ENCODE measurements at regions not wholly inside any gene's neighbourhood (a gene's known extent, or its start where the extent isn't known, plus 50 kb on each side); places are given as distances from the start of the nearest gene placed in this dataset.

DNA sequence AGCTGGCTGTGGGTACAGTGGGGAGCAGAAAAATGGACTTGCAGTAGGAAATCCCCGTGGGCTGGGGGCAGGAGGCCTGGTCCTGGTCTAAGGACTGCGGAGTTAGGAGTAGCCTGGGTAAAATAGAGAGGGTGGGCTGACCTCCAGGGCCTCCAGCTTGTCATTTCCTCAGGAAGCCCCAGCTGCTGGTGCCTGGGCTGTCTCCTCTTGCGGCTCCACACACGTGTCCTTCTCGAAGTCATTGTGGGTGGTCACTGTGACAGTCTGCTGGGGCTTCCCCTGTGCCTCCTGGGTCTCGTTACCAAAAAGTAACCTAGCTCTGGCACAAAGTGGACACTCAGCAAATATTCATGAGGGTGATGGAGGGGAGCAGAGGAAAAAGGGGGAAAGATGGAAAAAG lies 259.7 kb downstream of the FGF9 start:
- WGBS (ENCODE audit: insufficient coverage, low coverage, missing lambda C conversion rate) = 0% methylated on average over 4 of the region's 6 CpGs
- no peak for ATAC-seq
- no peak for FAIRE-seq
- TF ChIP-seq, protein P1, sequence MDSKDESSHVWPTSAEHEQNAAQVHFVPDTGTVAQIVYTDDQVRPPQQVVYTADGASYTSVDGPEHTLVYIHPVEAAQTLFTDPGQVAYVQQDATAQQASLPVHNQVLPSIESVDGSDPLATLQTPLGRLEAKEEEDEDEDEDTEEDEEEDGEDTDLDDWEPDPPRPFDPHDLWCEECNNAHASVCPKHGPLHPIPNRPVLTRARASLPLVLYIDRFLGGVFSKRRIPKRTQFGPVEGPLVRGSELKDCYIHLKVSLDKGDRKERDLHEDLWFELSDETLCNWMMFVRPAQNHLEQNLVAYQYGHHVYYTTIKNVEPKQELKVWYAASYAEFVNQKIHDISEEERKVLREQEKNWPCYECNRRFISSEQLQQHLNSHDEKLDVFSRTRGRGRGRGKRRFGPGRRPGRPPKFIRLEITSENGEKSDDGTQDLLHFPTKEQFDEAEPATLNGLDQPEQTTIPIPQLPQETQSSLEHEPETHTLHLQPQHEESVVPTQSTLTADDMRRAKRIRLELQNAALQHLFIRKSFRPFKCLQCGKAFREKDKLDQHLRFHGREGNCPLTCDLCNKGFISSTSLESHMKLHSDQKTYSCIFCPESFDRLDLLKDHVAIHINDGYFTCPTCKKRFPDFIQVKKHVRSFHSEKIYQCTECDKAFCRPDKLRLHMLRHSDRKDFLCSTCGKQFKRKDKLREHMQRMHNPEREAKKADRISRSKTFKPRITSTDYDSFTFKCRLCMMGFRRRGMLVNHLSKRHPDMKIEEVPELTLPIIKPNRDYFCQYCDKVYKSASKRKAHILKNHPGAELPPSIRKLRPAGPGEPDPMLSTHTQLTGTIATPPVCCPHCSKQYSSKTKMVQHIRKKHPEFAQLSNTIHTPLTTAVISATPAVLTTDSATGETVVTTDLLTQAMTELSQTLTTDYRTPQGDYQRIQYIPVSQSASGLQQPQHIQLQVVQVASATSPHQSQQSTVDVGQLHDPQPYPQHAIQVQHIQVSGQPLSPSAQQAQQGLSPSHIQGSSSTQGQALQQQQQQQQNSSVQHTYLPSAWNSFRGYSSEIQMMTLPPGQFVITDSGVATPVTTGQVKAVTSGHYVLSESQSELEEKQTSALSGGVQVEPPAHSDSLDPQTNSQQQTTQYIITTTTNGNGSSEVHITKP (IDR thresholded peaks at IDR 0.05; ENCODE audit: partially characterized antibody) = no peak
- TF ChIP-seq KLF1 (tag; IDR thresholded peaks at IDR 0.05) = no peak
- no peak for TF ChIP-seq STAT5A (IDR thresholded peaks at IDR 0.05; ENCODE audit: borderline replicate concordance, low read length)
- TF ChIP-seq, protein P2, sequence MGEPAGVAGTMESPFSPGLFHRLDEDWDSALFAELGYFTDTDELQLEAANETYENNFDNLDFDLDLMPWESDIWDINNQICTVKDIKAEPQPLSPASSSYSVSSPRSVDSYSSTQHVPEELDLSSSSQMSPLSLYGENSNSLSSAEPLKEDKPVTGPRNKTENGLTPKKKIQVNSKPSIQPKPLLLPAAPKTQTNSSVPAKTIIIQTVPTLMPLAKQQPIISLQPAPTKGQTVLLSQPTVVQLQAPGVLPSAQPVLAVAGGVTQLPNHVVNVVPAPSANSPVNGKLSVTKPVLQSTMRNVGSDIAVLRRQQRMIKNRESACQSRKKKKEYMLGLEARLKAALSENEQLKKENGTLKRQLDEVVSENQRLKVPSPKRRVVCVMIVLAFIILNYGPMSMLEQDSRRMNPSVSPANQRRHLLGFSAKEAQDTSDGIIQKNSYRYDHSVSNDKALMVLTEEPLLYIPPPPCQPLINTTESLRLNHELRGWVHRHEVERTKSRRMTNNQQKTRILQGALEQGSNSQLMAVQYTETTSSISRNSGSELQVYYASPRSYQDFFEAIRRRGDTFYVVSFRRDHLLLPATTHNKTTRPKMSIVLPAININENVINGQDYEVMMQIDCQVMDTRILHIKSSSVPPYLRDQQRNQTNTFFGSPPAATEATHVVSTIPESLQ (CRISPR knock-in tag; IDR thresholded peaks at IDR 0.05) = no peak
- no peak for TF ChIP-seq TCFL5 (CRISPR knock-in tag; conservative IDR thresholded peaks at IDR 0.05)
- TF ChIP-seq, protein P3, sequence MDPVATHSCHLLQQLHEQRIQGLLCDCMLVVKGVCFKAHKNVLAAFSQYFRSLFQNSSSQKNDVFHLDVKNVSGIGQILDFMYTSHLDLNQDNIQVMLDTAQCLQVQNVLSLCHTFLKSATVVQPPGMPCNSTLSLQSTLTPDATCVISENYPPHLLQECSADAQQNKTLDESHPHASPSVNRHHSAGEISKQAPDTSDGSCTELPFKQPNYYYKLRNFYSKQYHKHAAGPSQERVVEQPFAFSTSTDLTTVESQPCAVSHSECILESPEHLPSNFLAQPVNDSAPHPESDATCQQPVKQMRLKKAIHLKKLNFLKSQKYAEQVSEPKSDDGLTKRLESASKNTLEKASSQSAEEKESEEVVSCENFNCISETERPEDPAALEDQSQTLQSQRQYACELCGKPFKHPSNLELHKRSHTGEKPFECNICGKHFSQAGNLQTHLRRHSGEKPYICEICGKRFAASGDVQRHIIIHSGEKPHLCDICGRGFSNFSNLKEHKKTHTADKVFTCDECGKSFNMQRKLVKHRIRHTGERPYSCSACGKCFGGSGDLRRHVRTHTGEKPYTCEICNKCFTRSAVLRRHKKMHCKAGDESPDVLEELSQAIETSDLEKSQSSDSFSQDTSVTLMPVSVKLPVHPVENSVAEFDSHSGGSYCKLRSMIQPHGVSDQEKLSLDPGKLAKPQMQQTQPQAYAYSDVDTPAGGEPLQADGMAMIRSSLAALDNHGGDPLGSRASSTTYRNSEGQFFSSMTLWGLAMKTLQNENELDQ (CRISPR knock-in tag; IDR thresholded peaks at IDR 0.05; ENCODE audit: borderline replicate concordance) = no peak
- TF ChIP-seq HDAC2 (IDR thresholded peaks at IDR 0.05) = no peak
- no peak for TF ChIP-seq TAF9B (IDR thresholded peaks at IDR 0.05; ENCODE audit: partially characterized antibody)
- TF ChIP-seq GATAD2A (IDR thresholded peaks at IDR 0.05) = no peak
- TF ChIP-seq SMAD2 (IDR thresholded peaks at IDR 0.05; ENCODE audit: low read depth, low read length) = no peak
- no peak for TF ChIP-seq KDM2B (CRISPR knock-in tag; IDR thresholded peaks at IDR 0.05)
- no peak for TF ChIP-seq ZNF561 (CRISPR knock-in tag; conservative IDR thresholded peaks at IDR 0.05)
- TF ChIP-seq NR4A1 (CRISPR knock-in tag; IDR thresholded peaks at IDR 0.05) = no peak
- no peak for TF ChIP-seq NR4A1 (tag; IDR thresholded peaks at IDR 0.05)
- no peak for TF ChIP-seq ERF (CRISPR knock-in tag; IDR thresholded peaks at IDR 0.05)
- TF ChIP-seq, protein P4, sequence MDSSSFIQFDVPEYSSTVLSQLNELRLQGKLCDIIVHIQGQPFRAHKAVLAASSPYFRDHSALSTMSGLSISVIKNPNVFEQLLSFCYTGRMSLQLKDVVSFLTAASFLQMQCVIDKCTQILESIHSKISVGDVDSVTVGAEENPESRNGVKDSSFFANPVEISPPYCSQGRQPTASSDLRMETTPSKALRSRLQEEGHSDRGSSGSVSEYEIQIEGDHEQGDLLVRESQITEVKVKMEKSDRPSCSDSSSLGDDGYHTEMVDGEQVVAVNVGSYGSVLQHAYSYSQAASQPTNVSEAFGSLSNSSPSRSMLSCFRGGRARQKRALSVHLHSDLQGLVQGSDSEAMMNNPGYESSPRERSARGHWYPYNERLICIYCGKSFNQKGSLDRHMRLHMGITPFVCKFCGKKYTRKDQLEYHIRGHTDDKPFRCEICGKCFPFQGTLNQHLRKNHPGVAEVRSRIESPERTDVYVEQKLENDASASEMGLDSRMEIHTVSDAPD (CRISPR knock-in tag; IDR thresholded peaks at IDR 0.05) = no peak

More for the DNA sequence above, 259.7 kb downstream of the FGF9 start:
- no peaks in the 10 kb centered on the region for H3K79me2 ChIP-seq (ENCODE audit: control insufficient read depth, insufficient read depth, low read length)
- no peak overlapping the region for H3K4me2 ChIP-seq (ENCODE audit: insufficient read depth, low read length)
- BruUV-seq (replicated peaks) = no TSS peak
- H4K20me1 ChIP-seq (replicated peaks; ENCODE audit: control insufficient read depth, insufficient read depth, low read length) = no peaks in the 10 kb centered on the region
- H3K9me1 ChIP-seq (ENCODE audit: control insufficient read depth, insufficient read depth, low read length) = no peaks in the 10 kb centered on the region
- intact Hi-C loops (cut with micrococcal nuclease) = no loop called here
- no peak for DNase-seq (ENCODE audit: extremely low read depth in 1 of 4, low spot score in 3 of 4)
- in situ Hi-C loops (cut with MboI) = no loop called here
- H2AFZ ChIP-seq (ENCODE audit: low read depth, low read length) = no peak overlapping the region
- peaks cover 3 to 8% of the 10 kb centered on the region in 2 experiments; a peak in 2 of 5 replicates for H3K27me3 ChIP-seq (ENCODE audit: control insufficient read depth in 2 of 2, insufficient read depth in 2 of 2, low read length in 2 of 2)
- ChIA-PET CTCF (ENCODE audit: low intra/inter-chr PET ratio) (no interaction called here), POLR2A (no interaction called here)
- no peak overlapping the region for H3K9ac ChIP-seq (ENCODE audit: insufficient read depth in 1 of 2, low read depth in 2 of 2, low read length in 2 of 2)
- no peak overlapping the region for H3K27ac ChIP-seq (ENCODE audit: extremely low read depth, low read depth, low read length)
- H3K36me3 ChIP-seq (ENCODE audit: control insufficient read depth, insufficient read depth, low read length) = no peaks in the 10 kb centered on the region
- no peaks in the 10 kb centered on the region; a peak in 1 of 5 replicates for H3K4me1 ChIP-seq (replicated peaks in 1 of 2; ENCODE audit: control insufficient read depth in 2 of 2, insufficient read depth in 2 of 2, low read length in 2 of 2)
- H3K9me3 ChIP-seq (replicated peaks; ENCODE audit: control insufficient read depth, insufficient read depth, low read depth, low read length) = no peaks in the 10 kb centered on the region
- no peak overlapping the region for H3K4me3 ChIP-seq
